Epithelial cell of esophagus (primary cell): ENCODE measurements at regions not wholly inside any gene's neighbourhood (a gene's known extent, or its start where the extent isn't known, plus 50 kb on each side); places are given as distances from the start of the nearest gene placed in this dataset.

Source experiments
- DNase-seq: peaks from one replicate; pipeline ENCODE4 v3.0.0; 2010; ENCODE audit warnings: low read depth
- H3K4me3 ChIP-seq: 2 replicates; pipeline ENCODE4 v1.5.1; 2011; ENCODE audit warnings: mild to moderate bottlenecking, low read length, control low read depth
- CTCF ChIP-seq: IDR thresholded peaks from 2 replicates; pipeline ENCODE4 v1.5.1; 2011; ENCODE audit warnings: low read depth, mild to moderate bottlenecking, low read length, control low read depth, inconsistent platforms; ENCODE audit not compliant: insufficient read depth; ENCODE audit errors: missing control alignments

GRCh38 chr20:56925831-56926170 lies 296.7 kb downstream of the TFAP2C start:
- no peak for DNase-seq
- TF ChIP-seq CTCF, result no peak
- no peak overlapping the region for H3K4me3 ChIP-seq

- no peak for DNase-seq
- H3K4me3 ChIP-seq, result no peak overlapping the region
- no peak for TF ChIP-seq CTCF
Measured at GRCh38 chr20:56926501-56926900, 297.4 kb downstream of the TFAP2C start.

GRCh38 chr20:56927127-56927526 lies 298.0 kb downstream of the TFAP2C start:
- TF ChIP-seq CTCF, result no peak
- no peak overlapping the region for H3K4me3 ChIP-seq
- no peak for DNase-seq

GRCh38 chr20:56928007-56928406 lies 298.9 kb downstream of the TFAP2C start:
- no peak overlapping the region for H3K4me3 ChIP-seq
- no peak for DNase-seq
- no peak for TF ChIP-seq CTCF

- H3K4me3 ChIP-seq, result no peak overlapping the region
- no peak for TF ChIP-seq CTCF
- no peak for DNase-seq
Measured at GRCh38 chr20:56929606-56930005, 300.5 kb downstream of the TFAP2C start.

- no peak for DNase-seq
- H3K4me3 ChIP-seq, result no peak overlapping the region
- TF ChIP-seq CTCF, result no peak
Measured at GRCh38 chr20:56930876-56931275, 301.8 kb downstream of the TFAP2C start.

GRCh38 chr20:56932575-56933330 lies 303.6 kb downstream of the TFAP2C start:
- no peak for DNase-seq
- TF ChIP-seq CTCF, result no peak

More at GRCh38 chr20:56932575-56933330, 303.6 kb downstream of the TFAP2C start:
- H3K4me3 ChIP-seq, result no peak overlapping the region
